ENCODE measurements at regions not wholly inside any gene's neighbourhood (a gene's known extent, or its start where the extent isn't known, plus 50 kb on each side); places are given as distances from the start of the nearest gene placed in this dataset.

DNA sequence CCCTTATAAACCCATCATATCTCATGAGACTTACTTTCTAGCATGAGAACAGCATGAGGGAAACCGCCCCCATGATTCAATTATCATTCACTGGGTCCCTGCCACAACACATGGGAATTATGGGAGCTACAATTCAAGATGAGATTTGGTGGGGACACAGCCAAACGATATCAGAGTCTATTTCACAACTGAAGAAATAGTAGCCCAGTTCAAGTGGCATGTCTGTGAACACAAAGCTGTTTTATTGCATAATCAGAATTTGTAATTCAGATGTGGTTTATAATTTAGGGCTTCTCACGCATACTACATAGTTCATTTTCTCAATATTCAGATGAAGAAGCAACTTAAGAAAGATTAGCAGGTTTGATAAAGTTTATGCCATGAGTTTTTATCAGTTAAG, 1188.0 kb upstream of the ALCAM start:
- TF ChIP-seq, protein P1, sequence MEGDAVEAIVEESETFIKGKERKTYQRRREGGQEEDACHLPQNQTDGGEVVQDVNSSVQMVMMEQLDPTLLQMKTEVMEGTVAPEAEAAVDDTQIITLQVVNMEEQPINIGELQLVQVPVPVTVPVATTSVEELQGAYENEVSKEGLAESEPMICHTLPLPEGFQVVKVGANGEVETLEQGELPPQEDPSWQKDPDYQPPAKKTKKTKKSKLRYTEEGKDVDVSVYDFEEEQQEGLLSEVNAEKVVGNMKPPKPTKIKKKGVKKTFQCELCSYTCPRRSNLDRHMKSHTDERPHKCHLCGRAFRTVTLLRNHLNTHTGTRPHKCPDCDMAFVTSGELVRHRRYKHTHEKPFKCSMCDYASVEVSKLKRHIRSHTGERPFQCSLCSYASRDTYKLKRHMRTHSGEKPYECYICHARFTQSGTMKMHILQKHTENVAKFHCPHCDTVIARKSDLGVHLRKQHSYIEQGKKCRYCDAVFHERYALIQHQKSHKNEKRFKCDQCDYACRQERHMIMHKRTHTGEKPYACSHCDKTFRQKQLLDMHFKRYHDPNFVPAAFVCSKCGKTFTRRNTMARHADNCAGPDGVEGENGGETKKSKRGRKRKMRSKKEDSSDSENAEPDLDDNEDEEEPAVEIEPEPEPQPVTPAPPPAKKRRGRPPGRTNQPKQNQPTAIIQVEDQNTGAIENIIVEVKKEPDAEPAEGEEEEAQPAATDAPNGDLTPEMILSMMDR (IDR thresholded peaks at IDR 0.05), result no peak
- TF ChIP-seq EP300 (IDR thresholded peaks at IDR 0.05) (no peak), POLR2AphosphoS5 (IDR thresholded peaks at IDR 0.05) (no peak)
